Duodenal mucosa (tissue), 2 donors: ENCODE measurements at regions not wholly inside any gene's neighbourhood (a gene's known extent, or its start where the extent isn't known, plus 50 kb on each side); places are given as distances from the start of the nearest gene placed in this dataset.

Experiments
- H3K27ac ChIP-seq: one replicate; pipeline ENCODE4 v1.7.0; 2013; ENCODE audit warnings: low read depth, low read length
- H3K27me3 ChIP-seq, 2 donors: one replicate each; pipeline ENCODE4 v1.7.0; 2013; ENCODE audit warnings: low read length in 2 of 2, control low read depth in 1 of 2; ENCODE audit not compliant: insufficient read depth in 2 of 2, control insufficient read depth in 1 of 2
- H3K36me3 ChIP-seq, 2 donors: one replicate each; pipeline ENCODE4 v1.7.0; 2013; ENCODE audit warnings: low read length in 2 of 2, control low read depth in 1 of 2; ENCODE audit not compliant: insufficient read depth in 2 of 2, control insufficient read depth in 1 of 2
- H3K4me1 ChIP-seq, 2 donors: one replicate each; pipeline ENCODE4 v1.7.0; 2013; ENCODE audit warnings: low read length in 2 of 2, control low read depth in 1 of 2; ENCODE audit not compliant: insufficient read depth in 2 of 2, control insufficient read depth in 1 of 2
- H3K4me3 ChIP-seq, 2 donors: one replicate each; pipeline ENCODE4 v1.7.0; 2013; ENCODE audit warnings: low read length in 2 of 2, low read depth in 1 of 2
- H3K9ac ChIP-seq, 2 donors: one replicate each; pipeline ENCODE4 v1.7.0; 2013; ENCODE audit warnings: low read length in 2 of 2, low read depth in 1 of 2
- H3K9me3 ChIP-seq, 2 donors: one replicate each; pipeline ENCODE4 v1.7.0; 2013; ENCODE audit warnings: low read length in 2 of 2, control low read depth in 1 of 2; ENCODE audit not compliant: control insufficient read depth in 1 of 2

DNA sequence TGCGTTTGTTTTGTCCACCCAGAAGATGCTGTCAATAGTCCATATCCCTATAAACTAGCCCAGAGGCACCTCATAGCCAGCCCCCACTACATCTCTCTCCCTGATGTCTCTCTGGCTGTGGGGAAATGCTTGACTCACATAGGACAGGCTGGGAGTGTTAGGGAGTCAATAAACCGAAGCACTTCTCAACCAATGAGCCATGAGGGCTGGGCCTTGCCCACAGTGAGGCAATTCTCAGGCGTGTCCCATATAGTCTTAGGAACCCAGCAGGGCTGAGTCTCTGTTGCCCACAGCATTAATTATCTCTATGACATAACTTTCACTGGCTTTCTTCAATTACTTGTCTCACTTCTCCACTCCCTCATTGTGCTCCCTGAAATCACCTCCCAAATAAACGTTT lies 387.3 kb upstream of the CDH11 start:
- Histone ChIP-seq H3K27me3 (no peaks in the 10 kb centered on the region), H3K9ac (no peak overlapping the region)

DNA sequence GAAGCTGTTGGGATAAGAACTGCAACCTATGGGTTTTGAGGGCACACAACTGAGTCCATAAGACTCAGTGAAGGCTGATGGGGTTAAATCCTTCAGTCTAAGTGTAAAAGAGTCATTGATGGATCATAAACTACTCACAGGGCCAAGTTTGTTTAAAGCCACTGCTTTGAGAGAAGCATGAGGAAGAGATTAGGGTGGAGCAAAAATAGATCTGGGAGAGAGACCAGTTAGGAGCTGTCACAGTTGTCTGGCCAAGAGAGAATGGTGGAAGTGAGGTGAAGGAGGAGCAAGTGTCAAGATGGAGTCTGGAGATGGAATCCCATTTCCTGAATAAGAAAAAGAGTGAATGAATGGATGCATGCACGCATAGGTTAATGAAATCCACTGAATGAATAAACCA lies 379.1 kb upstream of the CDH11 start:
- Histone ChIP-seq H3K9me3 (no peaks in the 10 kb centered on the region), H3K4me3 (no peak overlapping the region), H3K4me1 (no peaks in the 10 kb centered on the region), H3K27ac (no peak overlapping the region), H3K9ac (no peak overlapping the region), H3K36me3 (no peaks in the 10 kb centered on the region), H3K27me3 (no peaks in the 10 kb centered on the region)

More for the DNA sequence above, 387.3 kb upstream of the CDH11 start:
- Histone ChIP-seq H3K9me3 (peaks cover 0 to 8% of the 10 kb centered on the region in 2 donors), H3K36me3 (no peaks in the 10 kb centered on the region), H3K4me3 (no peak overlapping the region), H3K4me1 (no peaks in the 10 kb centered on the region), H3K27ac (no peak overlapping the region)

DNA sequence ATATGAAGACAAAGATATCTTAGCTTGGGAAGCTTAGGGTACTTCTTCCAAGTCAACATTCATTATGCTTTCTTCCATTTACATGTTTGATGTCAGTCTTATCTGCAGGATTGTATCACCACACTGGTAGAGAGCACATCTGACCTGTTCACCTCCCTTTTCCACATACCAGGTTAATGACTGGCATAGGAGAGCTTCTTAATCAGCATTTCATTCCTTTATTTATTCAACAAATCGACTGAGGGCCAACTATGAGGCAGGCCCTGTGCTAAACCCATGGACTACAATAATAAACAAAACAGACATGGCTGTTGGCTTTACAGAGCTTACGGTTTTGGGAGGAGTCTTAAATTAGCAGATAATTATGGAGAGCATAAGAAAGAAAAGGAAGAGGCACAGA lies 378.1 kb upstream of the CDH11 start:
- H3K36me3 ChIP-seq = no peaks in the 10 kb centered on the region
- H3K27me3 ChIP-seq = no peaks in the 10 kb centered on the region
- H3K4me3 ChIP-seq = no peak overlapping the region
- H3K27ac ChIP-seq = no peak overlapping the region
- H3K4me1 ChIP-seq = no peaks in the 10 kb centered on the region
- H3K9ac ChIP-seq = no peak overlapping the region
- H3K9me3 ChIP-seq = no peaks in the 10 kb centered on the region

DNA sequence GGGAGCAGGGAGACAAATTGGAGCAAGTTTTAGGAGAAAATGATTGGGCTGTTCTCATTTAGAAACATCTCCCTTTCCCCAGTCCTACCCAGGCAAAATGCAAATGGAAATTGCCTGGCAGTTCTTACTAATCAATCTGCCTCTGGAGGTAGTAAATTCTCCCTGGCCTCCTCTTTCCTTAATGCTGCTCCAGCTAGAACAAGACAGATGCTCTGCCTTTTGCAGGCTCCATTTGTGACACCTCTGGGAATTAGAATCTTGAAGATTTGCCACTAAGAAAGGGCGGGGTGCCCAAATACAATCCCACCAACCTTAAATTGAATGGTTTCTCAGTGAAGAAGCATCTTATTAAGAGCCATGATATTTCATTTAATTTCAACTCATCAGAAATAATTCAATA lies 377.7 kb upstream of the CDH11 start:
- Histone ChIP-seq H3K36me3 (no peaks in the 10 kb centered on the region), H3K4me3 (no peak overlapping the region), H3K27ac (no peak overlapping the region), H3K9ac (no peak overlapping the region), H3K9me3 (no peaks in the 10 kb centered on the region), H3K27me3 (no peaks in the 10 kb centered on the region), H3K4me1 (no peaks in the 10 kb centered on the region)

DNA sequence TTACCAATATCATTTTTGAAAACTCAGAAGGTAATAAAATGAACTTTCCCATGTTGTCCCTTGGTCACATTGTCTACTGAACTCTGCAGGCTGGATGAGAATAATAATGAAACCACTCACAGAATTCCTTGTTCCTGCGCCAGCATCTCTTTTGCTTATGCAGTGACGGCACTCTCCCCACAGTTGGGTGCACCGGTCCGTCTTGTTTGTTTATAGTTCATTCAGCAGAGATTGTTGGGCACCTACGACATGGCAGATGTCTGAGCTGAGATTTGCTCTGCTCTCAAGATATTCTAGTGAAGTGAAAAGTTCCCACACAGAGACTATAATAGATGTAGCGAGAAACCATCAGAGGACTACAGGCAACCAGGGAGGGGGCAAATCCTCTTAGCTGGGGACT lies 375.7 kb upstream of the CDH11 start:
- Histone ChIP-seq H3K9ac (no peak overlapping the region), H3K4me1 (no peaks in the 10 kb centered on the region), H3K36me3 (no peaks in the 10 kb centered on the region), H3K27ac (no peak overlapping the region), H3K9me3 (no peaks in the 10 kb centered on the region), H3K27me3 (no peaks in the 10 kb centered on the region), H3K4me3 (no peak overlapping the region)

DNA sequence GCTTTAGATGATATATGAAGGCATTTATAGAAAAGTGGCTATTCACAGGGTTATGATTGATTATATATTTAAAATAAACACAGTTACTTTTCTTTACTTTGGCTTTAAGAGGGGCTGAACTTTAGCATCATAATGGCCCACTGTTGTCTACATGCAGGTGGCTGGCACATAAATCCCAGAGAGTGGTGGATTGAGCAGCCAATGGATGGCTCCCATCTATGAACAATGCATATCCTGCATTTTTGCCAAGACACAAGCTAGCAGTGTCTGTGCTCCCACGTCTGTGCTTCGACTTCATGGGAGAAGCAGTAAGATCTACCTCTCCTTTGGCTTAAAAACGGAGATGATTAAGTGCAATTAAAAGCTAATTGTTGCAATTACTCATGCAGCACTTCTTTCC lies 373.2 kb upstream of the CDH11 start:
- H3K27me3 ChIP-seq = no peaks in the 10 kb centered on the region
- no peaks in the 10 kb centered on the region for H3K9me3 ChIP-seq
- no peaks in the 10 kb centered on the region for H3K36me3 ChIP-seq
- H3K4me1 ChIP-seq = no peaks in the 10 kb centered on the region
- no peak overlapping the region for H3K9ac ChIP-seq
- H3K27ac ChIP-seq = no peak overlapping the region
- H3K4me3 ChIP-seq = no peak overlapping the region

DNA sequence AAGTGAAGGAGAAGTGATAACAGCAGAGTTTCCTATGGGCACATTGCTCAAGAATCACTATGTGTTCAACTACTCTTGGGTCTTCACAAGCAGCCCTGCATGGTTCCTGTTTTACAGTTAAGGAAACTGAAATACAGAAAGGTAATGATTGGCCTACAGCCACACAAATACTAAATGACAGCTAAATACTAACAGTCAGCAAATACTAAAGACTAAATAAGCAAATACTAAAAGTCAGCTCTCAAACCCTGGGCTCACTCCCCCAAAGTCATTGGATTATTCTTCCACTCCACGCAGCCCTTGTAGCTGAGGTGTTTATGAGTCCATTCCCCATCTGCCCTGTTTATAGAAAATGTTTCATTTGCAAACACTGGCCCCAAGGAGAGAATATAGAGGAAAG lies 372.7 kb upstream of the CDH11 start:
- Histone ChIP-seq H3K4me3 (no peak overlapping the region), H3K27me3 (no peaks in the 10 kb centered on the region), H3K9ac (no peak overlapping the region), H3K4me1 (no peaks in the 10 kb centered on the region), H3K9me3 (peaks cover 0 to 3% of the 10 kb centered on the region in 2 donors), H3K36me3 (no peaks in the 10 kb centered on the region), H3K27ac (no peak overlapping the region)

DNA sequence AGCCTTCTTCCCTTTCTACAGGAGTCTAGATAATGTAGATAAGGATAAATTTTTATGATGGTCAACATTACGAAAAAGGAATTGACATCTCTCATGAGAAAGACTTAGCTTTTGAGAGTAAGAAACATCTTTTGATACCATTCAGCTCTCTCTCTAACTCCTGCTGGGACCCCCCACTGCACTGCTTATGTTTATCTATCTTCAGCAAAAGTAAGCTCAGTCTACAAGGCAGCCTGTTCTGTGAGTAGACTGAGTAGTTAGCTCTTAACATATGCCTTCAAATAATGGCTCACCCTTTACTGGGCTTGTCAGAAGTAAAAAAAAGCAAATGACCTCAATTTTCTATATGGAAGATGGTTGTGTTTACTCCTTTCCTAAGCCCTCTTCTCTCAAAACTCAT lies 372.2 kb upstream of the CDH11 start:
- Histone ChIP-seq H3K27me3 (no peaks in the 10 kb centered on the region), H3K9me3 (peaks cover 0 to 3% of the 10 kb centered on the region in 2 donors), H3K27ac (no peak overlapping the region), H3K36me3 (no peaks in the 10 kb centered on the region), H3K9ac (no peak overlapping the region), H3K4me1 (no peaks in the 10 kb centered on the region), H3K4me3 (no peak overlapping the region)

DNA sequence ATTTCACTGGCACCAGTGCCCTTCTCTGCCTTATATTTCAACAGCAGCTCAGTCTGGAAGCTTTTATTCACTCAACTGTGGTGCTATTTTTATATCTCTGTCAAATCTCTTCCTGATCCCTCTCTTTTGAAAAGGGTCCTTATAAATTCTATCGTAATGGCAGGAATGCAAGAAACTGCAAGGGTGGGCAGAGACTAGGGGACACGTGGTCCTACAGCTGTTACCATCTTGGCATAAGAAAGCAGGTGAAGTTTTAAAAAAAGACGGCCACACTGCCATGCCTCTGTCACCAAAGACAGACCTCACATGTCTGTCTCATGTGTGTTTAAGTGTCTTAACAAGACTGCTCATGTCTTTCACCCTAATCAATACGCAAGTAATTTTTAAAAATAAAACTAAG lies 368.4 kb upstream of the CDH11 start:
- Histone ChIP-seq H3K4me3 (no peak overlapping the region), H3K27me3 (no peaks in the 10 kb centered on the region), H3K4me1 (no peaks in the 10 kb centered on the region), H3K9ac (no peak overlapping the region), H3K36me3 (no peaks in the 10 kb centered on the region), H3K9me3 (peaks cover 0 to 8% of the 10 kb centered on the region in 2 donors), H3K27ac (no peak overlapping the region)

DNA sequence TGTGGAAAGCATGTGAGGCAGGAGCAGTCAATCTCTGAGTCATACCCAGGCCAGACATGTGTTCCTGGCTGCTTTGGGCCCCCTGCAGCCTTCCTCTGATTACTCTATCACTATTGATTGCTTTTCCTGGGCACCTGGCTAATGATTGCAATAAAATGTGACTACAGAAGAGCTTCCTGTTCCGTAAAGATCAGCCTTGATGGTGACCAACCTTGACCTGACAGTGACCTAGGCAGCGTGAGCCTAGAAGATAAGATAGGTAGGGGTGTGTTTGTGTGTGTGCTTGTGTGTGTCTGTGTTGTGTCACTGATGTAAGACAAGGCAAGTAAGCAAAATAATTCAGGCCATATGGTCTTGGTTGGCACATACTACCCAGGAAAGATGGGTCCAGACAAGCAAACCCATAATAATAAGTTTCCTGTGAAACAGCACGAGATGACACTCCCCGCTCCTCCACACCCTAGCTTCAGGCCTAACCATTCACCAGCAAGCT lies 367.7 kb upstream of the CDH11 start:
- no peak overlapping the region for H3K27ac ChIP-seq
- H3K9me3 ChIP-seq = peaks cover 0 to 8% of the 10 kb centered on the region in 2 donors
- no peaks in the 10 kb centered on the region for H3K4me1 ChIP-seq
- H3K9ac ChIP-seq = no peak overlapping the region
- no peaks in the 10 kb centered on the region for H3K36me3 ChIP-seq
- H3K27me3 ChIP-seq = no peaks in the 10 kb centered on the region
- no peak overlapping the region for H3K4me3 ChIP-seq

DNA sequence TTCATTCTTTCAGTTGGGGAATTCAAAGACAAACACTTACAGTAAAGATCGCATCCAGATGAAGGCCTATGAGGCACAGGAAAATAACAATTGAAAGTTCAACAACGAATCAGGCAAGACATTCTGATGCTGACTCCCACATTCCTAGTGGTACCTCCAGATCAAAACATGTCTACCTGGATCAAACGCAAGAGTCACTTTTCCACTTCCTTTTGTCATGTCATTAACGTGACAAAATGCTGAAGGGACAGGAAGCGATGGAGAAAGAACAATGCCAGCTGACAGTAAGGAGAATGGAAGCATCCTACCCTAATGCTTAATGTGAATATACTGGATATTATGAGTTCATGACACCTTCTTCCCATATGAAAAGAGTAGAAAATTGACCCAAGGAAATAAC lies 365.4 kb upstream of the CDH11 start:
- H3K27me3 ChIP-seq = no peaks in the 10 kb centered on the region
- H3K36me3 ChIP-seq = no peaks in the 10 kb centered on the region
- no peak overlapping the region for H3K9ac ChIP-seq
- no peak overlapping the region for H3K4me3 ChIP-seq
- H3K4me1 ChIP-seq = no peaks in the 10 kb centered on the region
- no peak overlapping the region for H3K27ac ChIP-seq
- peaks cover 0 to 10% of the 10 kb centered on the region in 2 donors for H3K9me3 ChIP-seq
